ENCODE measurements at regions not wholly inside any gene's neighbourhood (a gene's known extent, or its start where the extent isn't known, plus 50 kb on each side); places are given as distances from the start of the nearest gene placed in this dataset.
A peak's percentile ranks its signal among the peaks of the same experiment; 100 is the strongest.
"Not testable (repeated sequence)": the region's sequence is repeated elsewhere in the genome, so short reads cannot be mapped to it uniquely, and the experiment has no call there.

GRCh38 chr4:179123084-179123483 lies 1680.8 kb upstream of the AGA start:
- Histone ChIP-seq H3K27me3 (ENCODE audit: control insufficient read depth, insufficient read depth, low read length) (no peaks in the 10 kb centered on the region), H3K4me3 (ENCODE audit: insufficient read depth, low read depth, low read length) (no peak overlapping the region), H3K36me3 (replicated peaks; ENCODE audit: control insufficient read depth, insufficient read depth, low read length) (no peaks in the 10 kb centered on the region)
- DNase-seq = no peak

- Histone ChIP-seq H3K4me3 (ENCODE audit: insufficient read depth, low read depth, low read length) (no peak overlapping the region), H3K27me3 (ENCODE audit: control insufficient read depth, insufficient read depth, low read length) (no peaks in the 10 kb centered on the region), H3K36me3 (replicated peaks; ENCODE audit: control insufficient read depth, insufficient read depth, low read length) (no peaks in the 10 kb centered on the region)
- no peak for DNase-seq
Measured at GRCh38 chr4:179124419-179124818, 1682.2 kb upstream of the AGA start.

DNA sequence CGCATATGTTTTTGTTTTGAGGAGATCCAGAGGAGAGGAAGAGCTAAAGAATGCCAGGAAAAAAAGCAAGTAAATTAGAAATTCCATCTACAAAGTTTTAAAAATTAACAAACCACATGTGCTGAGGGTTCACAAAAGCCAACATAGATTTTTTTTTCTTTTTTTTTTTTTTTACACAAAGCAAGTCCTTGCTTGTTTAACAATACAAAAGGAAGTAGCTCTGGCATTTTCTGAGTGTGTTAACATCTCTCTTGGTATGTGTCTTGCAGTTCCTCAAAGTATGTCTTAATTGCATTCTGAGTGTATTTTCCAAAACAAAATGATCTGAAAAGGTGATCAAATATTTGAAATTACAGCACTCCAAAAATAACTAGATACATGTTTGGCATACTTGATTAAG lies 1682.7 kb upstream of the AGA start:
- Histone ChIP-seq H3K36me3 (replicated peaks; ENCODE audit: control insufficient read depth, insufficient read depth, low read length) (no peaks in the 10 kb centered on the region), H3K4me3 (ENCODE audit: insufficient read depth, low read depth, low read length) (no peak overlapping the region), H3K27me3 (ENCODE audit: control insufficient read depth, insufficient read depth, low read length) (no peaks in the 10 kb centered on the region)
- peak; percentile 4 for DNase-seq

- H3K36me3 ChIP-seq (replicated peaks; ENCODE audit: control insufficient read depth, insufficient read depth, low read length) = no peaks in the 10 kb centered on the region
- no peak overlapping the region for H3K4me3 ChIP-seq (ENCODE audit: insufficient read depth, low read depth, low read length)
- no peak for DNase-seq
- H3K27me3 ChIP-seq (ENCODE audit: control insufficient read depth, insufficient read depth, low read length) = no peaks in the 10 kb centered on the region
Measured at GRCh38 chr4:179125870-179126269, 1683.6 kb upstream of the AGA start.

DNA sequence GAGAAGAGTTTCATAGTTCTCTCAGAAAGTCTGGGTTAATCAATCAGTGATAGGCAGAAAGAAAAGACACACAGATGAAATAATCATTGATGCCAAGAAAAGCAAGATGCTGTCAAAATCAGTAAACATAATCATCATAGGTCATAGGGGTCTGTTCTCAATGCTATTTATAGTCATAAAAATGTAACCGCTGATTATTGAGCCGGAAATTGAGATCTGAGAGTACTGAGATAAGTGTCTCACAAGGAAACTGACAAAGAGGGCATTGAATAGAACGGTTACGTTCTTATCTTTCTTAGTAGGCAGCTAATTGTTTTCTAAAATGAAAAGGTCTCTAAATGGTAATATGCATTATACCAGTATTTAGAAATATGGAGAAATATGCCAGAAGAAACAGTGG lies 1686.1 kb upstream of the AGA start:
- H3K4me3 ChIP-seq (ENCODE audit: insufficient read depth, low read depth, low read length) = no peak overlapping the region
- no peaks in the 10 kb centered on the region for H3K27me3 ChIP-seq (ENCODE audit: control insufficient read depth, insufficient read depth, low read length)
- H3K36me3 ChIP-seq (replicated peaks; ENCODE audit: control insufficient read depth, insufficient read depth, low read length) = no peaks in the 10 kb centered on the region

DNA sequence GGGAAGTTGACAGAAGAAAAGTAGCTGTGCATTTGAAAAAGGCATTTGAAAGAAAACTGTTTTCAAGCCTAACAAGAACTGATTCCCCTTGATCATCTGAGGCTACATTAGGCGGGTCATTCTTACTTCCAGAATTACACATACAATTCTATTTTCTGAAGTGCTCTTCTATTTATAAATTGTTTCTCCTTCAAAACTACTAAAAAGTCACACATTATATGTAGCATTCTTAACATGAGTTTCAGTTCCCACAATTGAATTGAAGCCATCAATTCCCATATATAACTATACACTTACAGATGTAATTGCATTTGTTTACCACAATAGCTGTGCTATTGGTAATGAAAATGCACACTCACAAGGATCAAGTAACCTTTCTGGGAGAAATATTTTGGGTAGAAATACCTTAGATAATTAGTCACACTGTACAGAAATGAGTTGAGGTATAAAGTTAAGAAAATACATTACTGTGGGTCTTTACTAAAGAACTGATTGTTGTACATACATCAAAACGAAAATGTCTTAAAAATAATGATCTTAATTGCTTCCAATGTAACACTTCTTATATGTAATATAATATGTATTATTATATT lies 1688.0 kb upstream of the AGA start:
- no peak overlapping the region for H3K4me3 ChIP-seq (ENCODE audit: insufficient read depth, low read depth, low read length)
- no peaks in the 10 kb centered on the region for H3K27me3 ChIP-seq (ENCODE audit: control insufficient read depth, insufficient read depth, low read length)
- no peaks in the 10 kb centered on the region for H3K36me3 ChIP-seq (replicated peaks; ENCODE audit: control insufficient read depth, insufficient read depth, low read length)
- DNase-seq = no peak

More for the DNA sequence above, 1686.1 kb upstream of the AGA start:
- DNase-seq = no peak

DNA sequence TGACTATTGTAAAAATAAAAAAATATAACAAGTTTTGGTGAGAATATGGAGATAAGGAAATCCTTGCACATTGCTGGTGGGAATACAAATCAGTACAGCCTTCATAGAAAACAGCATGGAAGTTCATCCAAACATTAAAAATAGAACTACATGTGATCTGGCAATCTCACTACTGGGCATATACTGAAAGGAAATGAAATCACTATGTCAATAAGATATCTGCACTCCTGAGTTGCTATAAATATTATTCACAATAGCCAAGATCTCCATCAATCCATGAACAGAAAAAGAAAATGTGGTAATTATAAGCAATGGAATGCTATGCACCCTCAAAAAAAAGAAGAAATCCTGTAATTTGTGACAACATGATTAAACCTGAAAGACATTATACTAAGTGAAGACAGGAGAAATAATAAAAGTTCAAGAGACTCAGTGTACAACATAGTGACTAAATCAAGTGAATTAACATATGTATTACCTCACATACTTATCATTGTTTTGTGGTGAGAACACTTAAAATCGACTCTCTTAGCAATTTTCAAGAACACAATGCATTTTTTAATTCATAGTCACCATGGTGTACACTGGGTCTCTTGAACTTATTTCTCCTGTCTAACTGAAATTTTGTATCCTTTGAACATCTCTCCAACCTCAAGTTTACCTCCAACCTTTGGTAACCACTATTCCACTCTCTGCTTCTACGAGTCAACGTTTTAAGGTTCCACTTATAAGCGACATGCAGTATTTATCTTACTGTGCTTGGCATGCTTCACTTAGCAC lies 1703.7 kb upstream of the AGA start:
- no peaks in the 10 kb centered on the region for H3K36me3 ChIP-seq (replicated peaks; ENCODE audit: control insufficient read depth, insufficient read depth, low read length)
- H3K27me3 ChIP-seq (ENCODE audit: control insufficient read depth, insufficient read depth, low read length) = no peaks in the 10 kb centered on the region

GRCh38 chr4:179151770-179152169 lies 1709.5 kb upstream of the AGA start:
- no peak for DNase-seq
- Histone ChIP-seq H3K36me3 (replicated peaks; ENCODE audit: control insufficient read depth, insufficient read depth, low read length) (no peaks in the 10 kb centered on the region), H3K4me3 (ENCODE audit: insufficient read depth, low read depth, low read length) (no peak overlapping the region), H3K27me3 (ENCODE audit: control insufficient read depth, insufficient read depth, low read length) (no peaks in the 10 kb centered on the region)

More for the DNA sequence above, 1703.7 kb upstream of the AGA start:
- H3K4me3 ChIP-seq (ENCODE audit: insufficient read depth, low read depth, low read length) = no peak overlapping the region
- no peak for DNase-seq

DNA sequence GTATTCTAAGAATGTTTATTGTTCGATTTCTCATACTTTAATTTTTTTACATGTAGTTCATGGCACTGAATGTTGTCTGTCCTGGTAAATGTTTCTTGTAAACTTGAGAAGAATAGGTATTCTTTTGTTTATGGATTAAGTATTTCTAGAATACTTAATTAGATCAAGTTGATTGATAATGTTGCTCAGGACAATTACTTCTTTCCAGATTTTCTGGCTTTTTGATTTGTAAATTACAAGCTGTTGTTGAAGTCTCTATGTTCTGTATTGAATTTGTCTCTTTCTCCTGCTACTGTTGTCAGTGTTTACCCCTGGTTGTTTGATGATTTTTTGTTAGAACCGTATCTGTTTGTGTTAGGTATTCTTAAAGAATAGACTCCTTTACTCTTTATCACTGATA lies 1720.9 kb upstream of the AGA start:
- Histone ChIP-seq H3K27me3 (ENCODE audit: control insufficient read depth, insufficient read depth, low read length) (no peaks in the 10 kb centered on the region), H3K36me3 (replicated peaks; ENCODE audit: control insufficient read depth, insufficient read depth, low read length) (peaks cover 4% of the 10 kb centered on the region), H3K4me3 (ENCODE audit: insufficient read depth, low read depth, low read length) (no peak overlapping the region)
- no peak for DNase-seq

DNA sequence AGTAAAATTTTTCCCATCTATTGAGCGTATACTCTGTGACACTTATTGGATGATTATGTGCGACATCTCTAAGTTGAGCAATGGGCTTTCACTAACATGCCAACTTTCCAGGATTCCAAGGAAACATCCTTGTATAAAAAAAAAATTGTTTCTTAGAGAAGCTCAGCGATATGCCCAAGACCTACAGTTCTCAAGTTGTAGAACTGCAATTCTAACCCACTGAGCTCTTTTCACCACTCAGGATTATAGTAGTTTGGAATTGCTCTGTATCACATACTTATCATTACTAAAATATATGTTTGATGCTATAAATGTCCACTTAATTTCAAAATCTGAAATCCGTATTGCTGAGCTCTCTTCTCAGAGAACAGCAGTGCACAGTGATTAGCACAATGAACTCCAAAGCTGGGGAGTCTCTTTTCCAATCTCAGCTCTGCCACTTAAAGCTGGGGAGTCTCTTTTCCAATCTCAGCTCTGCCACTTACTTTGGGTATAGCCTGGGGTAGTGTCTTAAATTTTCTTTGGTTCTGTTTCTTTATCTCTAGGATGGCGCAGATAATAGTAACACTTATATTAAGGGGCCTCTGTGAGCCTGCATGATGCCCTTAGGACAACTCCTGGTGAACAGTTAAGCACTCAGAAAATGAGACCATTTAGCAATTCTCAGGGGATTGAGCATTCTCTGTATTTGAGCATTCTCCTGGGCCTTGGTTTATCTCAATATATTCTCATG lies 1722.2 kb upstream of the AGA start:
- no peaks in the 10 kb centered on the region for H3K27me3 ChIP-seq (ENCODE audit: control insufficient read depth, insufficient read depth, low read length)
- H3K36me3 ChIP-seq (replicated peaks; ENCODE audit: control insufficient read depth, insufficient read depth, low read length) = peaks cover 4% of the 10 kb centered on the region
- no peak for DNase-seq
- no peak overlapping the region for H3K4me3 ChIP-seq (ENCODE audit: insufficient read depth, low read depth, low read length)

- peaks cover 4% of the 10 kb centered on the region for H3K36me3 ChIP-seq (replicated peaks; ENCODE audit: control insufficient read depth, insufficient read depth, low read length)
- no peaks in the 10 kb centered on the region for H3K27me3 ChIP-seq (ENCODE audit: control insufficient read depth, insufficient read depth, low read length)
- no peak overlapping the region for H3K4me3 ChIP-seq (ENCODE audit: insufficient read depth, low read depth, low read length)
- no peak for DNase-seq
Measured at GRCh38 chr4:179165000-179165738, 1722.9 kb upstream of the AGA start.

DNA sequence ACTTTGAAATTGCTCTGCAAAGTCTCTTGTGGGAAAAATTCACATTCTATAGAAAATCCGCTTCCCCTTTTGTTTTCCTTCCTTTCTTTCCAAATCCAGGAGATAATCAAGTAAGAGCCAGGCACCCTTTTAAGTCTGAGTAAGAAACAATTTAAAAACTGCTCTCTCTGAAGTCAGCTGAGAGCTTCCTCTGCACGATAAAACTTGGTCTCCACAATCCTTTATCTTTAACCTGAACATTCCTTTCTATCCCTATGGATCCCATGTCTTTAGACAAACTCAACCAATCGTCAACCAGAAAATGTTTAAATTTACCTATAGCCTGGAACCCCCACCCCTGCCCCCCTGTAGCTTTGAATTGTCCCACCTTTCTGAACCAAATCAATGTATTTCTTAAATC lies 1723.6 kb upstream of the AGA start:
- DNase-seq = no peak
- H3K4me3 ChIP-seq (ENCODE audit: insufficient read depth, low read depth, low read length) = peak overlapping the region; percentile 28
- no peaks in the 10 kb centered on the region for H3K27me3 ChIP-seq (ENCODE audit: control insufficient read depth, insufficient read depth, low read length)

GRCh38 chr4:179170308-179170707 lies 1728.1 kb upstream of the AGA start:
- DNase-seq; H3K4me3 ChIP-seq (ENCODE audit: insufficient read depth, low read depth, low read length); H3K27me3 ChIP-seq (ENCODE audit: control insufficient read depth, insufficient read depth, low read length); H3K36me3 ChIP-seq (replicated peaks; ENCODE audit: control insufficient read depth, insufficient read depth, low read length): not testable (repeated sequence)

More for the DNA sequence above, 1723.6 kb upstream of the AGA start:
- peaks cover 4% of the 10 kb centered on the region for H3K36me3 ChIP-seq (replicated peaks; ENCODE audit: control insufficient read depth, insufficient read depth, low read length)

GRCh38 chr4:179182741-179183140 lies 1740.5 kb upstream of the AGA start:
- no peaks in the 10 kb centered on the region for H3K36me3 ChIP-seq (replicated peaks; ENCODE audit: control insufficient read depth, insufficient read depth, low read length)
- no peak overlapping the region for H3K4me3 ChIP-seq (ENCODE audit: insufficient read depth, low read depth, low read length)
- no peaks in the 10 kb centered on the region for H3K27me3 ChIP-seq (ENCODE audit: control insufficient read depth, insufficient read depth, low read length)
- DNase-seq = no peak

Measured in H7 (cell line).